ENCODE measurements at regions not wholly inside any gene's neighbourhood (a gene's known extent, or its start where the extent isn't known, plus 50 kb on each side); places are given as distances from the start of the nearest gene placed in this dataset.

DNA sequence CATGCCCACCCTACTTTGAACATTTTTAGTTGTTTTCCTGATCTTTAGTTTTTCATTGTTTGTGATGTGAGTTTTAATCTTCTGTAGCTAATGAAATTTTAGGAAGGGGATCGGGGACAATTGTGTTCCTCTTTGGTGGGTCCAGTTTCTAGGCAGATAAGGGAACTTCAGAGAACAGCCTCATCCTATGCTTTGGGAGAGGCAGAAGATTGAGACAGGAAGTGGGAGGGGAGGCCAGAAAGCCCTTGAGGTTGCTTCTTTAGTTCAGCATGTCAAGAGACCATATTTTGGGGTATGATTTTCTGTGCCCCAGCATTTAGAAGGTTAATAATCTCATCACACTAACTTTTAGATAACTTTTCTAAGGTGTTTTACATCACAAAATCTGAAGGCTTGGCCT is 191.0 kb downstream of the TANC2 start:
- H2AFZ ChIP-seq (ENCODE audit: low read length), result peak overlapping the region; percentile 5; the same call in 1 of the 2 replicates
- TF ChIP-seq, protein P1, sequence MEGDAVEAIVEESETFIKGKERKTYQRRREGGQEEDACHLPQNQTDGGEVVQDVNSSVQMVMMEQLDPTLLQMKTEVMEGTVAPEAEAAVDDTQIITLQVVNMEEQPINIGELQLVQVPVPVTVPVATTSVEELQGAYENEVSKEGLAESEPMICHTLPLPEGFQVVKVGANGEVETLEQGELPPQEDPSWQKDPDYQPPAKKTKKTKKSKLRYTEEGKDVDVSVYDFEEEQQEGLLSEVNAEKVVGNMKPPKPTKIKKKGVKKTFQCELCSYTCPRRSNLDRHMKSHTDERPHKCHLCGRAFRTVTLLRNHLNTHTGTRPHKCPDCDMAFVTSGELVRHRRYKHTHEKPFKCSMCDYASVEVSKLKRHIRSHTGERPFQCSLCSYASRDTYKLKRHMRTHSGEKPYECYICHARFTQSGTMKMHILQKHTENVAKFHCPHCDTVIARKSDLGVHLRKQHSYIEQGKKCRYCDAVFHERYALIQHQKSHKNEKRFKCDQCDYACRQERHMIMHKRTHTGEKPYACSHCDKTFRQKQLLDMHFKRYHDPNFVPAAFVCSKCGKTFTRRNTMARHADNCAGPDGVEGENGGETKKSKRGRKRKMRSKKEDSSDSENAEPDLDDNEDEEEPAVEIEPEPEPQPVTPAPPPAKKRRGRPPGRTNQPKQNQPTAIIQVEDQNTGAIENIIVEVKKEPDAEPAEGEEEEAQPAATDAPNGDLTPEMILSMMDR (conservative IDR thresholded peaks at IDR 0.05; ENCODE audit: low read length), result no peak
- TF ChIP-seq EZH2phosphoT487 (IDR thresholded peaks at IDR 0.05; ENCODE audit: borderline replicate concordance), result no peak
- no peak overlapping the region for H3K4me3 ChIP-seq (ENCODE audit: low read length, poor library complexity, severe bottlenecking)
- no peaks in the 10 kb centered on the region for H3K9me2 ChIP-seq (replicated peaks; ENCODE audit: low read depth, low read length)
- no peaks in the 10 kb centered on the region for H3F3A ChIP-seq (ENCODE audit: low read depth)
- H4K20me1 ChIP-seq (ENCODE audit: insufficient read depth, low read length, poor library complexity, severe bottlenecking), result no peaks in the 10 kb centered on the region
- no peaks in the 10 kb centered on the region for H3K36me3 ChIP-seq (ENCODE audit: insufficient read depth, low read length)
- no peak overlapping the region for H3K4me2 ChIP-seq (ENCODE audit: low read depth, low read length, poor library complexity, severe bottlenecking)
- no peaks in the 10 kb centered on the region for H3K9me3 ChIP-seq (ENCODE audit: insufficient read depth, low read depth, low read length)
- H3K27me3 ChIP-seq (ENCODE audit: insufficient read depth, low read length, poor library complexity, severe bottlenecking), result no peaks in the 10 kb centered on the region
- no peak overlapping the region for H3K9ac ChIP-seq (ENCODE audit: low read depth, low read length, poor library complexity, severe bottlenecking)
- H3K4me1 ChIP-seq (ENCODE audit: insufficient read depth, low read length, poor library complexity, severe bottlenecking), result peaks cover 8% of the 10 kb centered on the region
- H3K79me2 ChIP-seq (ENCODE audit: insufficient read depth, low read length), result no peaks in the 10 kb centered on the region

DNA sequence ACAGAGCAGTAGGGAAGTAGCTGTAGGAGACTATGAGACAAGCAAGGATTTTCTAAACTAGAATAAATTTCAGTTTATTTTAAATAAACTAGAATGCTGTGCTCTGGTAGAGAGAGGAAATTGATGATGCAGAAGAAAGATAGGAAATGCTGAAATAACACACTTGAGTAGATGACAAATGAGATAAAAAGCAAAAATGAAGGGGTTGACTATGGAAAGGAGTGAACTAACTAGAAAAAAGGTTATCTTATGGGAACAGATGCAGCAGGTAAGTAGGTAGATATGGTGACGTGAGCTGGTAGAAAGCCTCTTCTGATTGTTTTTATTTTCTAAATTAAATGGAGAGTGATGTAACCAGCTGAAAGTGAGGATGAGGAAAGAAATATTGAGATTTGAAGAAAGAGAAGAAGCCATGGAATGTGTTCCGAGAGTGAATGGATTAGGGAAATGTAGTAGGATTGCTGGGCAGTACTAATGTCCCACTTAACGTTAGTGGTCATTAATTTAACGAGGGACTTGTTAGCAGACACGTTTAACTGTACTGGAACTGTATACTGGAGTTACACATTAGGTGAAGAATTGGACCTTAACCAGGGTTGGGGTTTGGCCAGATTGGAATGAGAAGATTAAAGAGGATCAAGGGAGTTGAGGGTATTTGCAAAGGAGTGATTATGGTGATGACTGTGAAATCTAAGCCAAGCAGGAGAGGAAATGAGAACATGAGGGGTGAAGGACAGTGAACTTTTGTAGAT is 196.5 kb downstream of the TANC2 start:
- H3K4me3 ChIP-seq (ENCODE audit: low read length, poor library complexity, severe bottlenecking), result no peak overlapping the region
- no peaks in the 10 kb centered on the region for H3K9me2 ChIP-seq (replicated peaks; ENCODE audit: low read depth, low read length)
- no peaks in the 10 kb centered on the region for H3K9me3 ChIP-seq (ENCODE audit: insufficient read depth, low read depth, low read length)
- H2AFZ ChIP-seq (ENCODE audit: low read length), result no peak overlapping the region
- no peaks in the 10 kb centered on the region for H3K36me3 ChIP-seq (ENCODE audit: insufficient read depth, low read length)
- no peaks in the 10 kb centered on the region for H3K27me3 ChIP-seq (ENCODE audit: insufficient read depth, low read length, poor library complexity, severe bottlenecking)
- no peaks in the 10 kb centered on the region for H3F3A ChIP-seq (ENCODE audit: low read depth)
- no peaks in the 10 kb centered on the region for H4K20me1 ChIP-seq (ENCODE audit: insufficient read depth, low read length, poor library complexity, severe bottlenecking)
- no peaks in the 10 kb centered on the region for H3K79me2 ChIP-seq (ENCODE audit: insufficient read depth, low read length)
- H3K9ac ChIP-seq (ENCODE audit: low read depth, low read length, poor library complexity, severe bottlenecking), result no peak overlapping the region
- H3K4me1 ChIP-seq (ENCODE audit: insufficient read depth, low read length, poor library complexity, severe bottlenecking), result no peaks in the 10 kb centered on the region
- no peak overlapping the region for H3K4me2 ChIP-seq (ENCODE audit: low read depth, low read length, poor library complexity, severe bottlenecking)
- TF ChIP-seq EZH2phosphoT487 (IDR thresholded peaks at IDR 0.05; ENCODE audit: borderline replicate concordance), result no peak
- TF ChIP-seq, protein P1 (conservative IDR thresholded peaks at IDR 0.05; ENCODE audit: low read length), result no peak

DNA sequence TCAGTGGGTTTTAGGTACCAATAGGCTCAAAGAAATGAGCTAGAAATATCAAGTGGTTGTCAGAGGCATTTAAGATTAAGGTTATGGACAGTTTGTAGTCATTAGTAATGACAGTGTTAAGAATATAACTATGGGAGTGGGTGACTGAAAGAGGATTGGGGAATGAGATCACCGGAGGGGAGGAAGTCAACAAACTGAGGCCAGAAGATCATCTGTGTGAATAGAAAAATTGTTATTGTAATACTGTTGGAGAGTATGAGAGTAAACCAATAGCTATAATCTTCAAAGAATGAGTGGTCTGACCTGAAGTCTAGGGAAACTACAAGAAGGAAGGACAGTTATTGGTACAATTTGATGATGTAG is 197.1 kb downstream of the TANC2 start:
- Histone ChIP-seq H3F3A (ENCODE audit: low read depth) (no peaks in the 10 kb centered on the region), H3K9ac (ENCODE audit: low read depth, low read length, poor library complexity, severe bottlenecking) (no peak overlapping the region), H3K9me2 (replicated peaks; ENCODE audit: low read depth, low read length) (no peaks in the 10 kb centered on the region), H3K4me2 (ENCODE audit: low read depth, low read length, poor library complexity, severe bottlenecking) (no peak overlapping the region), H3K4me3 (ENCODE audit: low read length, poor library complexity, severe bottlenecking) (no peak overlapping the region), H2AFZ (ENCODE audit: low read length) (no peak overlapping the region), H4K20me1 (ENCODE audit: insufficient read depth, low read length, poor library complexity, severe bottlenecking) (no peaks in the 10 kb centered on the region), H3K9me3 (ENCODE audit: insufficient read depth, low read depth, low read length) (no peaks in the 10 kb centered on the region), H3K36me3 (ENCODE audit: insufficient read depth, low read length) (no peaks in the 10 kb centered on the region), H3K27me3 (ENCODE audit: insufficient read depth, low read length, poor library complexity, severe bottlenecking) (no peaks in the 10 kb centered on the region), H3K79me2 (ENCODE audit: insufficient read depth, low read length) (no peaks in the 10 kb centered on the region), H3K4me1 (ENCODE audit: insufficient read depth, low read length, poor library complexity, severe bottlenecking) (no peaks in the 10 kb centered on the region)
- TF ChIP-seq, protein P1 (conservative IDR thresholded peaks at IDR 0.05; ENCODE audit: low read length), result no peak
- TF ChIP-seq EZH2phosphoT487 (IDR thresholded peaks at IDR 0.05; ENCODE audit: borderline replicate concordance), result no peak
